Mesothelial cell of epicardium (in vitro differentiated cells): ENCODE measurements at regions not wholly inside any gene's neighbourhood (a gene's known extent, or its start where the extent isn't known, plus 50 kb on each side); places are given as distances from the start of the nearest gene placed in this dataset.
A peak's percentile ranks its signal among the peaks of the same experiment; 100 is the strongest.

Experiments used
- DNase-seq, 2 experiments: peaks; one replicate each; pipeline ENCODE4 v3.0.0; 2021; ENCODE audit warnings: low spot score in 2 of 2; ENCODE audit not compliant: unreplicated experiment in 2 of 2
- H3K27ac Mint-ChIP-seq: 2 replicates; pipeline ENCODE4 v1.8.0; 2021; ENCODE audit warnings: mixed read lengths
- H3K27me3 Mint-ChIP-seq: 2 replicates; pipeline ENCODE4 v1.8.0; 2021; ENCODE audit warnings: low read depth, mixed read lengths
- H3K36me3 Mint-ChIP-seq: 2 replicates; pipeline ENCODE4 v1.8.0; 2021; ENCODE audit warnings: mixed read lengths
- H3K4me1 Mint-ChIP-seq: 2 replicates; pipeline ENCODE4 v1.8.0; 2021; ENCODE audit warnings: mixed read lengths
- H3K4me3 Mint-ChIP-seq: 2 replicates; pipeline ENCODE4 v1.8.0; 2021; ENCODE audit warnings: mild to moderate bottlenecking, moderate library complexity, mixed read lengths
- H3K9me3 Mint-ChIP-seq: 2 replicates; pipeline ENCODE4 v1.8.0; 2021; ENCODE audit warnings: mixed read lengths
- TF ChIP-seq, protein P1 (sequence below): fragments of 200-600 bp; sonication (generic); IDR thresholded peaks from one replicate; pipeline ENCODE4 v1.5.0; 2021; ENCODE audit warnings: antibody characterized with exemption; ENCODE audit not compliant: unreplicated experiment

DNA sequence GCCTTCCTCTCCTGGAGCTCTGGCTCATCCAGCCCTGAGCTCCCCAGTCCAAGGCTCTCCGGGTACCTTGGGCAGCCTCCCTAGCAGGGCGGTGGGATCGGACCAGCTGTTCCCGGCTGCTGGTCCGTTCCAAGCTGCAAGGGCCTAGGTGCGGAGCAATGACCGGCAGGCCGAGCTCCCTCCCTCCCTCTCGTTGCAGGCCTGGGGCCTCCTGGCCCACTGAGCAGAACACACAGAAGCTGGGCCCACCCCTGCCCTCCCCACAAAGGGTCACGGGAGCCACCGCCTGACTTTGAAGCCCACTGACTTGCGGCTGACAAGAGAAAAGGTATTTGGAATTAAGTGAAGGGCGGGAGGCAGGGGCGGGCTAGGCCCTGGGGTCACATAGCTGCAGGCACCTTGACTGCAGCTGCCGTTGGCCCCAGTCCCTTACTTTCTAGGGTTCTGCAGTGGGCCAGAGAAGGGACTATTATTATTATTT lies 104.7 kb upstream of the IER5L start:
- Mint-ChIP-seq H3K4me3 (no peak overlapping the region), H3K36me3 (no peaks in the 10 kb centered on the region)

DNA sequence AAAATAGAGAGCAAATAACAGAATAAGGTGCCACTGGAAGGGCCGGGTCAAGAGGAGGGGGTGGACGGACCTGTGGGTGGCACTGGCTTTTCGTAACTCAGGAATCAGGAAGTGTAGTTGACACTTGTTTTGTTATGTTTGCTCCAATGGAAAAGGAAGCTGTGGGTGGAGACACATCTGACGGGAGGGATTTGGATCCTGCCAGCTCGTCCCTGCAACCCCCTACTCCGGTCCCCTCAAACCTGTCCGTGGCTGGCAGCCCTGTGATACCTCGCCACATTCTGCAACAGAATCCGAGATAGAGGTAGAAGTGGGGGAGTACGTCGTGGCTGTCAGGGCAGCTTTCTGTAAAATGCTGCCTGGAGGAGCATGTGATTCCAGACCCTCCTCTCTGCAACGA lies 104.2 kb upstream of the IER5L start:
- TF ChIP-seq, protein P1, sequence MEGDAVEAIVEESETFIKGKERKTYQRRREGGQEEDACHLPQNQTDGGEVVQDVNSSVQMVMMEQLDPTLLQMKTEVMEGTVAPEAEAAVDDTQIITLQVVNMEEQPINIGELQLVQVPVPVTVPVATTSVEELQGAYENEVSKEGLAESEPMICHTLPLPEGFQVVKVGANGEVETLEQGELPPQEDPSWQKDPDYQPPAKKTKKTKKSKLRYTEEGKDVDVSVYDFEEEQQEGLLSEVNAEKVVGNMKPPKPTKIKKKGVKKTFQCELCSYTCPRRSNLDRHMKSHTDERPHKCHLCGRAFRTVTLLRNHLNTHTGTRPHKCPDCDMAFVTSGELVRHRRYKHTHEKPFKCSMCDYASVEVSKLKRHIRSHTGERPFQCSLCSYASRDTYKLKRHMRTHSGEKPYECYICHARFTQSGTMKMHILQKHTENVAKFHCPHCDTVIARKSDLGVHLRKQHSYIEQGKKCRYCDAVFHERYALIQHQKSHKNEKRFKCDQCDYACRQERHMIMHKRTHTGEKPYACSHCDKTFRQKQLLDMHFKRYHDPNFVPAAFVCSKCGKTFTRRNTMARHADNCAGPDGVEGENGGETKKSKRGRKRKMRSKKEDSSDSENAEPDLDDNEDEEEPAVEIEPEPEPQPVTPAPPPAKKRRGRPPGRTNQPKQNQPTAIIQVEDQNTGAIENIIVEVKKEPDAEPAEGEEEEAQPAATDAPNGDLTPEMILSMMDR, result no peak
- peak in 1 of 2 experiments; percentile 36 for DNase-seq
- H3K4me1 Mint-ChIP-seq, result peaks cover 26% of the 10 kb centered on the region
- no peaks in the 10 kb centered on the region for H3K27me3 Mint-ChIP-seq
- H3K9me3 Mint-ChIP-seq, result no peaks in the 10 kb centered on the region
- H3K27ac Mint-ChIP-seq, result peak overlapping the region; percentile 15
- no peak overlapping the region for H3K4me3 Mint-ChIP-seq
- no peaks in the 10 kb centered on the region for H3K36me3 Mint-ChIP-seq

More for the DNA sequence above, 104.7 kb upstream of the IER5L start:
- Mint-ChIP-seq H3K27me3 (no peaks in the 10 kb centered on the region), H3K4me1 (peaks cover 27% of the 10 kb centered on the region), H3K9me3 (no peaks in the 10 kb centered on the region), H3K27ac (peak overlapping the region; percentile 15)
- TF ChIP-seq, protein P1, result no peak
- DNase-seq, result peak in 1 of 2 experiments; percentile 37

DNA sequence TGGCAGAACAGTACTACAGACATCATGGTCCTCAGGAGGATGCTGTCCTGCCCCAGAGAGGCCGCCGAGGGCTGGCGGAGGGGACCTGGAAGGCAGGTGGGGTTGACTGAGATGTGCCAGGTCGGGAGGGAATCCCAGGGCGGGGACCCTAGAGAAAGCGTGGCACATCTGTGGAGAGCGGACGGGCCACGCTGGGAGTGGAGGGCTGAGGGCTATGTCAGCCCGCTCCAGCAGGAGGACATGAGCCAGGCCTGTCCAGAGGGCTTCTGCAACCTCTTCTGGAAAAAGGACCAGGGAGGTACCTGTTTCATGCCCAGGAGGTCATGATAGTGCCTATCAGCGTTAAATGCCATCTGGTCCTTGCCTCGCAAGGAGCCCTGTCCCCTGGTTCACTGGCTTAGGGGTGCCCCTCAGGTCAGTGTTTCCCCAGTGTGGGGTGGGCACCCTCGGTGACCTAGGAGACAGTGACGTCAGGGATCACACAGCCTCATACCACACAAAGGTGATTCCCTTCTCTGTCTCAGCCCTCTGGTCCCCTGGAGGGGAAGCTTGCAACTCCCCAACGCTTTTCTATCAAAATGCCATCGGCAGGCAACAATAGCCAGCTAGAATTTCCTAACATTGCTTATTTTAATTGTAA lies 103.6 kb upstream of the IER5L start:
- no peaks in the 10 kb centered on the region for H3K36me3 Mint-ChIP-seq
- TF ChIP-seq, protein P1, result no peak
- H3K27me3 Mint-ChIP-seq, result no peaks in the 10 kb centered on the region
- no peak overlapping the region for H3K4me3 Mint-ChIP-seq
- peaks cover 31% of the 10 kb centered on the region for H3K4me1 Mint-ChIP-seq
- H3K27ac Mint-ChIP-seq, result no peak overlapping the region
- peak in 1 of 2 experiments; percentile 31 for DNase-seq
- H3K9me3 Mint-ChIP-seq, result no peaks in the 10 kb centered on the region

DNA sequence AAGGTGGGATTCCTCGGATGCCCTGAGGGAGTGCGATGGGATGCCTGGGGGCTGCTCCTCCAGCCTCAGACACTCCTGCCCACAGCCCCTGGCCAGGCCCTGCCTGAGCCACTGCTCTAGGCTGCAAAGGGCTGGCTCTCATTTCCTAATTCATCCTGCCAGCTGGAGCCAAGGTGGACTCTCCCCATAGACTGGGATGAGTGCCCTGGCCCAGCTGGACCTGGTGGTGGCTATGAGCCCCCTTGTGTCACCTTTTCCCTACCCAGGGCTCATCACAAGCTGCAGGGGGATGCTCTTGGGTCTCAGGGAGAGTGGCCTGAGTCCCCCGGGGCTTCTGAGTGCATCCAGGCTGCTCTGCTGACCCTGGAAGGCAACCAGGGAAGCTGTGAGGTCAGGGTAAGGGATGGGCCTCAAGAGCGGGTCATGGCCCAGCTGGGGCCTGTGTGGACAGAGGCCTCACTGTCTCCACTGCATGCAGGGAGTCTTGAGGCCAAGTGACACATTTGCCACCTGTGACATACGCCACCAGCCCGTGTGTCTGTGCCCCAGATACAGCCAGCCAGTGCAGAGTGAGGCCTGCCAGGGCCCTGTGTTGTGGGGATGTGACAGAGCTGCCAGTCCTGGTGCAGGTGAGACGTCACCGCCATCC lies 102.7 kb upstream of the IER5L start:
- TF ChIP-seq, protein P1, result no peak
- H3K4me3 Mint-ChIP-seq, result no peak overlapping the region
- DNase-seq, result peak in 1 of 2 experiments; percentile 26
- H3K9me3 Mint-ChIP-seq, result no peaks in the 10 kb centered on the region
- H3K4me1 Mint-ChIP-seq, result peaks cover 39% of the 10 kb centered on the region
- no peaks in the 10 kb centered on the region for H3K27me3 Mint-ChIP-seq
- no peaks in the 10 kb centered on the region for H3K36me3 Mint-ChIP-seq
- H3K27ac Mint-ChIP-seq, result no peak overlapping the region

DNA sequence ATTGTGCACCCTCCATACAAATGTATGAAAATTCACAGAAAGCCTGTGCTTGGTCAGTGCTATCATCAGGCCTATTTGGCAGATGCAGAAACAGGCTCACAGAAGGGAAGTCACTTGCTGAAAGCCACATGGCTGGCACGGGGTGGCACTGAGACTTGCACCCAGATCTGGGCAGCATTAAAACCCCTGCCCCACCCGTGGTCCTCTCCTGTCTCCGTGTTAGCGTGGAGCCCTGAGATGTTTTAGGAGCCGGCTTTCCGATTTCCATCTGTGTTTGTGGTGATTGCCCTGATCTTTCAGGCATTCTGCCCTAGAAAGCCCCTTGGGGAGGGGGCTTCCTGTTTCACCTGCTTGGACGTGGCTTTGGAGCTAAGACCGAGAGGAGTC lies 102.2 kb upstream of the IER5L start:
- DNase-seq, result no peak
- H3K36me3 Mint-ChIP-seq, result no peaks in the 10 kb centered on the region
- TF ChIP-seq, protein P1, result no peak
- no peaks in the 10 kb centered on the region for H3K27me3 Mint-ChIP-seq
- H3K4me3 Mint-ChIP-seq, result no peak overlapping the region
- H3K9me3 Mint-ChIP-seq, result no peaks in the 10 kb centered on the region
- H3K27ac Mint-ChIP-seq, result no peak overlapping the region
- H3K4me1 Mint-ChIP-seq, result peaks cover 43% of the 10 kb centered on the region
